Mesothelial cell of epicardium (in vitro differentiated cells): ENCODE measurements at regions not wholly inside any gene's neighbourhood (a gene's known extent, or its start where the extent isn't known, plus 50 kb on each side); places are given as distances from the start of the nearest gene placed in this dataset.

Experiments used
- DNase-seq, 2 experiments: peaks; one replicate each; pipeline ENCODE4 v3.0.0; 2021; ENCODE audit warnings: low spot score in 2 of 2; ENCODE audit not compliant: unreplicated experiment in 2 of 2
- H3K27ac Mint-ChIP-seq: 2 replicates; pipeline ENCODE4 v1.8.0; 2021; ENCODE audit warnings: mixed read lengths
- H3K27me3 Mint-ChIP-seq: 2 replicates; pipeline ENCODE4 v1.8.0; 2021; ENCODE audit warnings: low read depth, mixed read lengths
- H3K36me3 Mint-ChIP-seq: 2 replicates; pipeline ENCODE4 v1.8.0; 2021; ENCODE audit warnings: mixed read lengths
- H3K4me1 Mint-ChIP-seq: 2 replicates; pipeline ENCODE4 v1.8.0; 2021; ENCODE audit warnings: mixed read lengths
- H3K4me3 Mint-ChIP-seq: 2 replicates; pipeline ENCODE4 v1.8.0; 2021; ENCODE audit warnings: mild to moderate bottlenecking, moderate library complexity, mixed read lengths
- H3K9me3 Mint-ChIP-seq: 2 replicates; pipeline ENCODE4 v1.8.0; 2021; ENCODE audit warnings: mixed read lengths
- CTCF ChIP-seq: fragments of 200-600 bp; sonication (generic); IDR thresholded peaks from one replicate; pipeline ENCODE4 v1.5.0; 2021; ENCODE audit warnings: antibody characterized with exemption; ENCODE audit not compliant: unreplicated experiment

DNA sequence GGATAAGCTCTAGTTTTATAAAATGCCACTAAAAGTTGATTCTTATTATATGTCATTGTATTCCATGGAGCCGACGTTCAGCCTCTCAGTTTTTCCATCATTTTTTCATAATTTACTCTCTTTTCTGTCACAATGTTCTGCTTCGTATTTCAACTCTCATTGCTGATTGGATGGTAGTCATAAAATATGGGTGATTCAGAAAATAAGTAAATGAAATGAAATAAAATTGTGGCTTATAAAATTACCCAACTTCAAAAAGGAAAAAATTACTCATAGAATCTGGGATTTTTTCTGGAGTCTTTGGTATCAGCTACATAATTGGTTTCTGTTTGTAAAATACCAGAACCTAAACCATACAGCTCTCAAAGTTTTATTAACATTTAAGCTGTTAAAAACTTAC is 139.7 kb upstream of the ITGA4 start:
- Mint-ChIP-seq H3K4me3 (no peak overlapping the region), H3K36me3 (no peaks in the 10 kb centered on the region), H3K9me3 (no peaks in the 10 kb centered on the region), H3K4me1 (peaks cover 6% of the 10 kb centered on the region), H3K27ac (no peak overlapping the region), H3K27me3 (no peaks in the 10 kb centered on the region)
- no peak for DNase-seq
- TF ChIP-seq CTCF = no peak

GRCh38 chr2:181318504-181319280 is 138.5 kb upstream of the ITGA4 start:
- H3K27ac Mint-ChIP-seq = no peak overlapping the region
- H3K4me1 Mint-ChIP-seq = peaks cover 6% of the 10 kb centered on the region
- H3K27me3 Mint-ChIP-seq = peaks cover under 1% of the 10 kb centered on the region
- H3K9me3 Mint-ChIP-seq = no peaks in the 10 kb centered on the region
- H3K4me3 Mint-ChIP-seq = no peak overlapping the region
- no peak for DNase-seq
- TF ChIP-seq CTCF = no peak
- H3K36me3 Mint-ChIP-seq = no peaks in the 10 kb centered on the region

DNA sequence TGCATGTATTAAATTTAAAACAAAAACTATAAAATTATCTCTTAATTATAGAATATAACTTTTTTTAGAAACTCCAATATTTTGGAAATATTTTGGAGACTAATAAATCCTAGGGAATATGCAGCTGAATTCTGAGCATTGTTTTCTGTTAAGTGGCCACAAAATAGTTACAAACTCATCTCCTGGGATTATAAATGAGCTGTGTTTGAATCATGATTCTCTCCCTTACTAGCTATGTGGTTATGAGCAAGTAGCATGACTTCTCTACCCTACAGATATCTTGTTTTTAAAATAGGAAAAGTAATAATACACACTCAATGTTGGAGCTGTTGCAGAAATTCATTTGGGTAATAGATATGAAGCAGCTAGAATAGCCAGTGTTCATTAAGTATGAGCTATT is 137.9 kb upstream of the ITGA4 start:
- Mint-ChIP-seq H3K27ac (no peak overlapping the region), H3K4me3 (no peak overlapping the region), H3K27me3 (peaks cover 1% of the 10 kb centered on the region), H3K36me3 (no peaks in the 10 kb centered on the region), H3K9me3 (no peaks in the 10 kb centered on the region), H3K4me1 (peaks cover 4% of the 10 kb centered on the region)
- no peak for TF ChIP-seq CTCF
- DNase-seq = no peak

- Mint-ChIP-seq H3K9me3 (no peaks in the 10 kb centered on the region), H3K4me3 (no peak overlapping the region), H3K27me3 (peaks cover 5% of the 10 kb centered on the region), H3K36me3 (no peaks in the 10 kb centered on the region), H3K27ac (no peak overlapping the region), H3K4me1 (no peaks in the 10 kb centered on the region)
- no peak for DNase-seq
- TF ChIP-seq CTCF = no peak
These were observed 136.5 kb upstream of the ITGA4 start for GRCh38 chr2:181320638-181321037.

- no peak overlapping the region for H3K4me3 Mint-ChIP-seq
- H3K36me3 Mint-ChIP-seq = no peaks in the 10 kb centered on the region
- H3K27me3 Mint-ChIP-seq = peaks cover 5% of the 10 kb centered on the region
These were observed 132.3 kb upstream of the ITGA4 start for GRCh38 chr2:181324912-181325311.

More at GRCh38 chr2:181324912-181325311, 132.3 kb upstream of the ITGA4 start:
- DNase-seq = no peak
- H3K27ac Mint-ChIP-seq = no peak overlapping the region
- no peaks in the 10 kb centered on the region for H3K4me1 Mint-ChIP-seq
- no peak for TF ChIP-seq CTCF
- H3K9me3 Mint-ChIP-seq = peaks cover 17% of the 10 kb centered on the region
